Lung (tissue), 11 donors: ENCODE measurements at regions not wholly inside any gene's neighbourhood (a gene's known extent, or its start where the extent isn't known, plus 50 kb on each side); places are given as distances from the start of the nearest gene placed in this dataset.

Experiments used
- ATAC-seq: fragments of 200-7000 bp; cut with Tn5 transposase; one replicate; pipeline ENCODE4 v1.9.1; 2020; ENCODE audit warnings: moderate number of reproducible peaks; ENCODE audit not compliant: insufficient read depth, low FRiP score
- DNase-seq, 3 donors: peaks; one replicate each; pipeline ENCODE4 v3.0.0-alpha.2; 2013 to 2017
- H3K27ac ChIP-seq, 2 donors: one replicate each; pipeline ENCODE4 v1.5.1; 2013; ENCODE audit warnings: mild to moderate bottlenecking in 2 of 2, moderate library complexity in 2 of 2, control low read depth in 1 of 2, inconsistent platforms in 1 of 2, low read depth in 1 of 2, low read length in 1 of 2
- H3K27me3 ChIP-seq, 3 donors: one replicate each; pipeline ENCODE4 v1.5.1; 2013; ENCODE audit warnings: low read length in 2 of 3; ENCODE audit not compliant: control insufficient read depth in 3 of 3, insufficient read depth in 3 of 3
- H3K36me3 ChIP-seq, 4 donors: one replicate each; pipeline ENCODE4 v1.5.1; 2013; ENCODE audit warnings: low read length in 4 of 4, mild to moderate bottlenecking in 1 of 4, moderate library complexity in 1 of 4; ENCODE audit not compliant: control insufficient read depth in 4 of 4, insufficient read depth in 4 of 4
- H3K4me1 ChIP-seq, 5 donors: one replicate each; pipeline ENCODE4 v1.5.1; 2013; ENCODE audit warnings: low read length in 5 of 5, mild to moderate bottlenecking in 2 of 5, moderate library complexity in 1 of 5; ENCODE audit not compliant: control insufficient read depth in 5 of 5, insufficient read depth in 5 of 5
- H3K4me3 ChIP-seq: one replicate; pipeline ENCODE4 v1.5.1; 2013; ENCODE audit warnings: mild to moderate bottlenecking, control low read depth, moderate library complexity
- H3K9ac ChIP-seq, 2 donors: one replicate each; pipeline ENCODE4 v1.5.1; 2013; ENCODE audit warnings: low read length in 2 of 2, control low read depth in 1 of 2; ENCODE audit not compliant: insufficient read depth in 1 of 2
- H3K9me3 ChIP-seq, 4 donors: one replicate each; pipeline ENCODE4 v1.5.1; 2013; ENCODE audit warnings: low read length in 3 of 4, mild to moderate bottlenecking in 1 of 4, moderate library complexity in 1 of 4; ENCODE audit not compliant: control insufficient read depth in 4 of 4, insufficient read depth in 3 of 4
- WGBS, 2 donors: extraction: QIAGEN DNeasy Blood & Tissue Kit; methylation state at CpG; one replicate each; pipeline ENCODE4 v1.1.7; 2013; 5-methylcytosine and 5-hydroxymethylcytosine counted together
- TF ChIP-seq, protein P1 (sequence below): IDR thresholded peaks from 2 replicates; pipeline ENCODE4 v1.5.1; 2012; ENCODE audit warnings: mild to moderate bottlenecking; ENCODE audit errors: control extremely low read depth, extremely low read depth
- donor health status: control.
- donor health status: control.
- donor health status: Bipolar disorder and iron deficiency.
- donor health status: healthy.
- donor health status: DM: yes; HTN: yes; CAD: no.

DNA sequence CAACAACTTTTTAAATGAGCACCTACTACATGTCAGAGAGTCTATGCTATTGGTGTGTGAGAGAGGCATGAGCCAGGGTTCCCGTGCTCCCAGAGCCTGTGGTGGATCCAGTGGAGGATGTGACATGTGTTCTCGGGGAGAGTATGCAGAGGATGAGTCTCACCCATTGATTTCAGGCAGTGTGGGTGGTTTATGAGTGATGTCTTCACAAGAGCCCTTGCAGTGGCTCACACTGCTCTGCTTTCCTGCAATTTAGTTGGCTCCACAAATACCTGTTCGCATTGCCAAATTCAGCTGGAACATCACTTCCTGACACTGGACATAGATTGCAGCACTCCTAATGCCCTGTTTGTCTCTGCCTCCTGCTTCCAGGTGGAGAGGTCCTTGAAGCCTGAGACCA is 243.6 kb upstream of the CXCR4 start:
- WGBS, 2 donors, result 97 to 99% methylated on average over 3 of the region's 3 CpGs
- no peak overlapping the region for H3K4me3 ChIP-seq
- H3K36me3 ChIP-seq, result no peaks in the 10 kb centered on the region
- ATAC-seq, result no peak
- H3K9me3 ChIP-seq, result peaks cover 0 to 2% (median 0%) of the 10 kb centered on the region in 4 donors
- no peaks in the 10 kb centered on the region for H3K27me3 ChIP-seq
- TF ChIP-seq, protein P1, sequence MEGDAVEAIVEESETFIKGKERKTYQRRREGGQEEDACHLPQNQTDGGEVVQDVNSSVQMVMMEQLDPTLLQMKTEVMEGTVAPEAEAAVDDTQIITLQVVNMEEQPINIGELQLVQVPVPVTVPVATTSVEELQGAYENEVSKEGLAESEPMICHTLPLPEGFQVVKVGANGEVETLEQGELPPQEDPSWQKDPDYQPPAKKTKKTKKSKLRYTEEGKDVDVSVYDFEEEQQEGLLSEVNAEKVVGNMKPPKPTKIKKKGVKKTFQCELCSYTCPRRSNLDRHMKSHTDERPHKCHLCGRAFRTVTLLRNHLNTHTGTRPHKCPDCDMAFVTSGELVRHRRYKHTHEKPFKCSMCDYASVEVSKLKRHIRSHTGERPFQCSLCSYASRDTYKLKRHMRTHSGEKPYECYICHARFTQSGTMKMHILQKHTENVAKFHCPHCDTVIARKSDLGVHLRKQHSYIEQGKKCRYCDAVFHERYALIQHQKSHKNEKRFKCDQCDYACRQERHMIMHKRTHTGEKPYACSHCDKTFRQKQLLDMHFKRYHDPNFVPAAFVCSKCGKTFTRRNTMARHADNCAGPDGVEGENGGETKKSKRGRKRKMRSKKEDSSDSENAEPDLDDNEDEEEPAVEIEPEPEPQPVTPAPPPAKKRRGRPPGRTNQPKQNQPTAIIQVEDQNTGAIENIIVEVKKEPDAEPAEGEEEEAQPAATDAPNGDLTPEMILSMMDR, result no peak
- H3K27ac ChIP-seq, result no peak overlapping the region
- no peak overlapping the region for H3K9ac ChIP-seq
- DNase-seq, result no peak
- peaks cover 0 to 11% (median 0%) of the 10 kb centered on the region in 5 donors for H3K4me1 ChIP-seq

DNA sequence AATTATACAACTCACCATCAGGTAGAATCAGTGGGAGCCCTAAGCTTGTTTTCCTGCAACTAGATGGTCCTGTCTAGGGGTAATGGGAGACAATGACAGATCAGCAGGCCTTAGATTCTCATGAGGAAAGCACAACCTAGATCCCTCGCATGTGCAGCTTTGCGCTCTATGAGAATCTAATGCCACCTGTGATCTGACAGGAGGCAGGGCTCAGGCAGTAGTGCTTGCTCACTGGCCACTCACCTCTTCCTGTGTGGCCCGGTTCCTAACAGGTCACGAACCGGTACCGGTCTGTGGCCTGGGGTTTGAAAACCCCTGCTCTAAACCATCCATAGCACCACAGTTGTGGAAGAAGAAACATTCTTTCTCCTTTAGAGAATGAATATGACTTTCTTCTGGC is 242.8 kb upstream of the CXCR4 start:
- no peak for ATAC-seq
- TF ChIP-seq, protein P1, result no peak
- H3K9me3 ChIP-seq, result peaks cover 0 to 2% (median 0%) of the 10 kb centered on the region in 4 donors
- H3K36me3 ChIP-seq, result no peaks in the 10 kb centered on the region
- no peaks in the 10 kb centered on the region for H3K27me3 ChIP-seq
- H3K4me1 ChIP-seq, result peaks cover 0 to 11% (median 0%) of the 10 kb centered on the region in 5 donors
- no peak overlapping the region for H3K27ac ChIP-seq
- H3K4me3 ChIP-seq, result no peak overlapping the region
- DNase-seq, result no peak
- WGBS, 2 donors, result 77 to 88% methylated on average over 6 of the region's 6 CpGs
- no peak overlapping the region for H3K9ac ChIP-seq

- DNase-seq, result no peak
- Histone ChIP-seq H3K4me3 (no peak overlapping the region), H3K4me1 (peaks cover 0 to 11% (median 0%) of the 10 kb centered on the region in 5 donors), H3K27ac (no peak overlapping the region), H3K36me3 (no peaks in the 10 kb centered on the region), H3K27me3 (no peaks in the 10 kb centered on the region), H3K9ac (no peak overlapping the region), H3K9me3 (peaks cover 0 to 2% (median 0%) of the 10 kb centered on the region in 4 donors)
- 93 to 97% methylated on average over 5 of the region's 5 CpGs for WGBS, 2 donors
- no peak for ATAC-seq
- TF ChIP-seq, protein P1, result no peak
Observed at GRCh38 chr2:136359121-136359965, 241.4 kb upstream of the CXCR4 start.

DNA sequence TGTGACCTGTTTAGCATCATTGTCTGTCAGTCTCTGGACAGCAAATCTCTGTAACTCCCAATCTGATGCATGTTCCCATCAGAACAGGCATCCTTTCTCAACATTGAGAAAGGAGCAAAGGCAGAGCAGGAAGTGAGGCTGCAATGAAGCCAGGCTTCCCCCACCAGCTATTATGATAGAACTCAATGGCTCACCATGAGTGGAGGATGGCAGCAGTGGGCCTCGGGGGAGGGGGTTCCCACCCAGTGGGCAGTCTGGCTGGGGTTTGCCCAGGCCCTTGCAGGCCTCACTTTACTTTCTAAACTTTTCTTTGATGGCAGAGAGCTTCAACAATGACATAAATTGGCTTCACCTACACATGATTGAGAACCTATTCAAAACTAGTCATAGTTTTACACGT is 240.6 kb upstream of the CXCR4 start:
- DNase-seq, result no peak
- ATAC-seq, result no peak
- Histone ChIP-seq H3K36me3 (no peaks in the 10 kb centered on the region), H3K9me3 (peaks cover 0 to 2% (median 0%) of the 10 kb centered on the region in 4 donors), H3K4me1 (peaks cover 0 to 8% (median 0%) of the 10 kb centered on the region in 5 donors), H3K9ac (no peak overlapping the region), H3K27me3 (no peaks in the 10 kb centered on the region), H3K27ac (no peak overlapping the region), H3K4me3 (no peak overlapping the region)
- 61 to 89% methylated on average over 2 of the region's 2 CpGs for WGBS, 2 donors
- TF ChIP-seq, protein P1, result no peak
